GM23338 (cell line): ENCODE measurements at regions not wholly inside any gene's neighbourhood (a gene's known extent, or its start where the extent isn't known, plus 50 kb on each side); places are given as distances from the start of the nearest gene placed in this dataset.

Experiments
- ATAC-seq: fragments of 200-7000 bp; cut with Tn5 transposase; 3 replicates; pipeline ENCODE4 v1.9.1; 2020
- DNase-seq: peaks from one replicate; pipeline ENCODE4 v3.0.0-alpha.2; 2015; ENCODE audit warnings: low spot score
- H2AFZ ChIP-seq: fragments of 200-600 bp; sonication (generic); 2 replicates; pipeline ENCODE4 v1.8.0; 2016; ENCODE audit warnings: antibody characterized with exemption, mild to moderate bottlenecking, moderate library complexity
- H3F3A ChIP-seq: fragments of 200-600 bp; sonication (generic); replicated peaks from 2 replicates; pipeline ENCODE4 v1.8.0; 2017; ENCODE audit warnings: antibody characterized with exemption, mixed run types, low read depth
- H3K27ac ChIP-seq: fragments of 200-600 bp; sonication (generic); 2 replicates; pipeline ENCODE4 v1.6.1; 2016; ENCODE audit warnings: low read depth
- H3K27me3 ChIP-seq: fragments of 200-600 bp; sonication (generic); 2 replicates; pipeline ENCODE4 v1.8.0; 2016; ENCODE audit warnings: mild to moderate bottlenecking, mixed run types, moderate library complexity; ENCODE audit not compliant: insufficient read depth
- H3K36me3 ChIP-seq: fragments of 200-600 bp; sonication (generic); 2 replicates; pipeline ENCODE4 v1.8.0; 2016; ENCODE audit warnings: mild to moderate bottlenecking; ENCODE audit not compliant: insufficient read depth
- H3K4me1 ChIP-seq: fragments of 200-600 bp; sonication (generic); 2 replicates; pipeline ENCODE4 v1.8.0; 2016; ENCODE audit warnings: mild to moderate bottlenecking, moderate library complexity; ENCODE audit not compliant: insufficient read depth
- H3K4me2 ChIP-seq: fragments of 200-600 bp; sonication (generic); 2 replicates; pipeline ENCODE4 v1.7.1; 2017; ENCODE audit warnings: mixed run types
- H3K4me3 ChIP-seq: fragments of 200-600 bp; sonication (generic); 2 replicates; pipeline ENCODE4 v1.6.1; 2016; ENCODE audit warnings: mixed run types
- H3K79me2 ChIP-seq: fragments of 200-600 bp; sonication (generic); replicated peaks from 2 replicates; pipeline ENCODE4 v1.8.0; 2017; ENCODE audit warnings: mild to moderate bottlenecking; ENCODE audit not compliant: insufficient read depth
- H3K9me2 ChIP-seq: fragments of 200-600 bp; sonication (generic); 2 replicates; pipeline ENCODE4 v1.8.0; 2017; ENCODE audit not compliant: insufficient read depth
- H4K20me1 ChIP-seq: fragments of 200-600 bp; sonication (generic); replicated peaks from 2 replicates; pipeline ENCODE4 v1.8.0; 2017; ENCODE audit warnings: mild to moderate bottlenecking; ENCODE audit not compliant: insufficient read depth
- H3K27ac Mint-ChIP-seq: 2 replicates; pipeline ENCODE4 v1.8.0; 2020; ENCODE audit warnings: inconsistent platforms, mild to moderate bottlenecking, moderate library complexity, mixed read lengths
- H3K27me3 Mint-ChIP-seq: 3 replicates; pipeline ENCODE4 v1.8.0; 2022; ENCODE audit warnings: low read depth, mild to moderate bottlenecking, moderate library complexity, mixed read lengths, inconsistent platforms; ENCODE audit not compliant: insufficient read depth, poor library complexity
- H3K36me3 Mint-ChIP-seq: 3 replicates; pipeline ENCODE4 v1.8.0; 2021; ENCODE audit warnings: low read depth, mild to moderate bottlenecking, inconsistent platforms, moderate library complexity, mixed read lengths
- H3K4me1 Mint-ChIP-seq: 3 replicates; pipeline ENCODE4 v1.8.0; 2020; ENCODE audit warnings: mild to moderate bottlenecking, inconsistent platforms, mixed read lengths
- H3K4me3 Mint-ChIP-seq: 3 replicates; pipeline ENCODE4 v1.8.0; 2021; ENCODE audit warnings: moderate library complexity, mild to moderate bottlenecking, inconsistent platforms, mixed read lengths
- H3K9me3 Mint-ChIP-seq: 3 replicates; pipeline ENCODE4 v1.8.0; 2020; ENCODE audit warnings: moderate library complexity, mild to moderate bottlenecking, inconsistent platforms, mixed read lengths
- CREB1 ChIP-seq: fragments of 250-450 bp; sonication (Bioruptor Pico); IDR thresholded peaks from 2 replicates; pipeline ENCODE4 v1.5.0; 2020; ENCODE audit warnings: low read depth, mild to moderate bottlenecking, moderate library complexity
- EZH2 ChIP-seq: fragments of 200-600 bp; sonication (generic); IDR thresholded peaks from one replicate; pipeline ENCODE4 v1.8.0; 2017; ENCODE audit warnings: antibody characterized with exemption, mild to moderate bottlenecking, low read depth; ENCODE audit not compliant: unreplicated experiment
- EZH2phosphoT487 ChIP-seq: fragments of 200-600 bp; sonication (generic); IDR thresholded peaks from one replicate; pipeline ENCODE4 v1.8.1; 2018; ENCODE audit warnings: antibody characterized with exemption; ENCODE audit not compliant: unreplicated experiment
- JUNB ChIP-seq: IDR thresholded peaks from one replicate; pipeline ENCODE4 v1.6.1; 2016; ENCODE audit warnings: antibody characterized with exemption; ENCODE audit not compliant: unreplicated experiment
- POLR2AphosphoS5 ChIP-seq: IDR thresholded peaks from 2 replicates; pipeline ENCODE4 v1.6.1; 2016; ENCODE audit warnings: antibody characterized with exemption, low read depth
- ZNF114 ChIP-seq: fragments of 250-450 bp; sonication (Bioruptor Pico); IDR thresholded peaks from 2 replicates; pipeline ENCODE4 v1.5.0; 2020; ENCODE audit warnings: mild to moderate bottlenecking, moderate library complexity
- ZNF331 ChIP-seq: fragments of 250-450 bp; sonication (Bioruptor Pico); IDR thresholded peaks from 2 replicates; pipeline ENCODE4 v1.5.0; 2020; ENCODE audit warnings: low read depth, mild to moderate bottlenecking, moderate library complexity
- TF ChIP-seq, protein P1 (sequence below): IDR thresholded peaks from one replicate; pipeline ENCODE4 v1.6.1; 2018; ENCODE audit warnings: antibody characterized with exemption; ENCODE audit not compliant: unreplicated experiment
- TF ChIP-seq, protein P2 (sequence below): IDR thresholded peaks from 2 replicates; pipeline ENCODE4 v1.6.1; 2016; ENCODE audit warnings: antibody characterized with exemption
- TF ChIP-seq, protein P3 (sequence below), 2 experiments: fragments of 200-600 bp in 1 of 2; sonication (generic) in 1 of 2; conservative IDR thresholded peaks; 2 replicates each; pipeline versions ENCODE4 v1.5.1 to v1.6.1; 2016 to 2017; ENCODE audit warnings: antibody characterized with exemption in 2 of 2, low read depth in 2 of 2, mild to moderate bottlenecking in 2 of 2, moderate library complexity in 1 of 2

DNA sequence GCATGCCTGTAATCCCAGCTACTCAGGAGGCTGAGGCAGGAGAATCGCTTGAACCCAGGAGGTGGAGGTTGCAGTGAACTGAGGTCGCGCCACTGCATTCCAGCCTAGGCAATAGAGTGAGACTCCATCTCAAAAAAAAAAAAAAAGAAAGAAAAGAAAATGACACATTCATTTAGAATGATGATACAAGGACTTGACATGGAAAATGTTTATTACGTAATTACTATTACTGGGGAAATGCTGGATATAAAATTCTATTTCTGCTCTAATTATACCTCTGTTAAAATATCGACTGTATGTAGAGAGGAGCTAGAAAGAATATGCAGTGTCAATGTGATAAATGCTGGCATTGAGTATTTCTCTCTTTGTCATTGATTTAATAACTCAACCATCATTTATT, 54.7 kb upstream of the CTPS1 start:
- Histone ChIP-seq H3K27ac (no peak overlapping the region), H3K4me1 (no peaks in the 10 kb centered on the region), H2AFZ (no peak overlapping the region), H3K4me3 (no peak overlapping the region), H3F3A (no peaks in the 10 kb centered on the region), H4K20me1 (no peaks in the 10 kb centered on the region), H3K27me3 (no peaks in the 10 kb centered on the region), H3K9me2 (no peaks in the 10 kb centered on the region), H3K79me2 (no peaks in the 10 kb centered on the region), H3K36me3 (no peaks in the 10 kb centered on the region), H3K4me2 (no peak overlapping the region)
- ATAC-seq = no peak
- H3K27me3 Mint-ChIP-seq = peaks cover 6% of the 10 kb centered on the region
- no peaks in the 10 kb centered on the region for H3K9me3 Mint-ChIP-seq
- peaks cover 5% of the 10 kb centered on the region for H3K4me1 Mint-ChIP-seq
- no peaks in the 10 kb centered on the region for H3K36me3 Mint-ChIP-seq
- no peak overlapping the region; the same call in 2 of the 3 replicates for H3K4me3 Mint-ChIP-seq
- TF ChIP-seq, protein P1, sequence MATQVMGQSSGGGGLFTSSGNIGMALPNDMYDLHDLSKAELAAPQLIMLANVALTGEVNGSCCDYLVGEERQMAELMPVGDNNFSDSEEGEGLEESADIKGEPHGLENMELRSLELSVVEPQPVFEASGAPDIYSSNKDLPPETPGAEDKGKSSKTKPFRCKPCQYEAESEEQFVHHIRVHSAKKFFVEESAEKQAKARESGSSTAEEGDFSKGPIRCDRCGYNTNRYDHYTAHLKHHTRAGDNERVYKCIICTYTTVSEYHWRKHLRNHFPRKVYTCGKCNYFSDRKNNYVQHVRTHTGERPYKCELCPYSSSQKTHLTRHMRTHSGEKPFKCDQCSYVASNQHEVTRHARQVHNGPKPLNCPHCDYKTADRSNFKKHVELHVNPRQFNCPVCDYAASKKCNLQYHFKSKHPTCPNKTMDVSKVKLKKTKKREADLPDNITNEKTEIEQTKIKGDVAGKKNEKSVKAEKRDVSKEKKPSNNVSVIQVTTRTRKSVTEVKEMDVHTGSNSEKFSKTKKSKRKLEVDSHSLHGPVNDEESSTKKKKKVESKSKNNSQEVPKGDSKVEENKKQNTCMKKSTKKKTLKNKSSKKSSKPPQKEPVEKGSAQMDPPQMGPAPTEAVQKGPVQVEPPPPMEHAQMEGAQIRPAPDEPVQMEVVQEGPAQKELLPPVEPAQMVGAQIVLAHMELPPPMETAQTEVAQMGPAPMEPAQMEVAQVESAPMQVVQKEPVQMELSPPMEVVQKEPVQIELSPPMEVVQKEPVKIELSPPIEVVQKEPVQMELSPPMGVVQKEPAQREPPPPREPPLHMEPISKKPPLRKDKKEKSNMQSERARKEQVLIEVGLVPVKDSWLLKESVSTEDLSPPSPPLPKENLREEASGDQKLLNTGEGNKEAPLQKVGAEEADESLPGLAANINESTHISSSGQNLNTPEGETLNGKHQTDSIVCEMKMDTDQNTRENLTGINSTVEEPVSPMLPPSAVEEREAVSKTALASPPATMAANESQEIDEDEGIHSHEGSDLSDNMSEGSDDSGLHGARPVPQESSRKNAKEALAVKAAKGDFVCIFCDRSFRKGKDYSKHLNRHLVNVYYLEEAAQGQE = no peak
- no peak for TF ChIP-seq EZH2
- TF ChIP-seq, protein P2, sequence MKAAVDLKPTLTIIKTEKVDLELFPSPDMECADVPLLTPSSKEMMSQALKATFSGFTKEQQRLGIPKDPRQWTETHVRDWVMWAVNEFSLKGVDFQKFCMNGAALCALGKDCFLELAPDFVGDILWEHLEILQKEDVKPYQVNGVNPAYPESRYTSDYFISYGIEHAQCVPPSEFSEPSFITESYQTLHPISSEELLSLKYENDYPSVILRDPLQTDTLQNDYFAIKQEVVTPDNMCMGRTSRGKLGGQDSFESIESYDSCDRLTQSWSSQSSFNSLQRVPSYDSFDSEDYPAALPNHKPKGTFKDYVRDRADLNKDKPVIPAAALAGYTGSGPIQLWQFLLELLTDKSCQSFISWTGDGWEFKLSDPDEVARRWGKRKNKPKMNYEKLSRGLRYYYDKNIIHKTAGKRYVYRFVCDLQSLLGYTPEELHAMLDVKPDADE = no peak
- no peak for TF ChIP-seq ZNF331 (CRISPR knock-in tag)
- TF ChIP-seq POLR2AphosphoS5 = no peak
- no peak for TF ChIP-seq ZNF114 (CRISPR knock-in tag)
- TF ChIP-seq JUNB = no peak
- TF ChIP-seq CREB1 = no peak
- no peak for DNase-seq
- H3K27ac Mint-ChIP-seq = no peak overlapping the region

DNA sequence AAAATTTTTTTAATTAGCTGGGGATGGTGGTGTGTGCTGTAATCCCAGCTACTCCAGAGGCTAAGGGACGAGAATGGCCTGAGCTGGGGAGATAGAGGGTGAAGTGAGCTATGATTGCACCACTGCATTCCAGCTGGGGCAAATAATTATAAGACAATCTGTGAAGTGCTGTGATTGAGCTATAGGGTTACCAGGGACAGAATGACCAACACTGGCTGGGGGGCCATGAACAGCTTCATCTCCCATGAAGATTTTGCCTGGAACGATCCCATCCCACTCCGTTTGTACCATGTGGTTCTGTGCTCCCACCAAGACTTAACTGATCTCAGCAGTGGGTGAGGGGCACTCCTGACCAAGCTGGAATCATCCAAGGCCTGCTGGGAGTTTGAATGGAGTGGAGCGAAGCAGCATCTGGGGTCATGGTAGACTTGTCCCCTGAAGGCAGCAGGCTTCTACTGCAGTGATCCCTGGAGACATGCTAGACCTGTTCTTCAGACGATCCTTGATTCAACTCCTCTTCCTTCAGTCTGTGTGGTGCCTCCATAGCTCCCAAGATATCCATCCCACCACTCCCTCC, 53.6 kb upstream of the CTPS1 start:
- H3K36me3 Mint-ChIP-seq = no peaks in the 10 kb centered on the region
- TF ChIP-seq, protein P3, sequence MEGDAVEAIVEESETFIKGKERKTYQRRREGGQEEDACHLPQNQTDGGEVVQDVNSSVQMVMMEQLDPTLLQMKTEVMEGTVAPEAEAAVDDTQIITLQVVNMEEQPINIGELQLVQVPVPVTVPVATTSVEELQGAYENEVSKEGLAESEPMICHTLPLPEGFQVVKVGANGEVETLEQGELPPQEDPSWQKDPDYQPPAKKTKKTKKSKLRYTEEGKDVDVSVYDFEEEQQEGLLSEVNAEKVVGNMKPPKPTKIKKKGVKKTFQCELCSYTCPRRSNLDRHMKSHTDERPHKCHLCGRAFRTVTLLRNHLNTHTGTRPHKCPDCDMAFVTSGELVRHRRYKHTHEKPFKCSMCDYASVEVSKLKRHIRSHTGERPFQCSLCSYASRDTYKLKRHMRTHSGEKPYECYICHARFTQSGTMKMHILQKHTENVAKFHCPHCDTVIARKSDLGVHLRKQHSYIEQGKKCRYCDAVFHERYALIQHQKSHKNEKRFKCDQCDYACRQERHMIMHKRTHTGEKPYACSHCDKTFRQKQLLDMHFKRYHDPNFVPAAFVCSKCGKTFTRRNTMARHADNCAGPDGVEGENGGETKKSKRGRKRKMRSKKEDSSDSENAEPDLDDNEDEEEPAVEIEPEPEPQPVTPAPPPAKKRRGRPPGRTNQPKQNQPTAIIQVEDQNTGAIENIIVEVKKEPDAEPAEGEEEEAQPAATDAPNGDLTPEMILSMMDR (conservative IDR thresholded peaks at IDR 0.05; ENCODE audit: low read depth in 2 of 2) = no peak
- TF ChIP-seq CREB1 (no peak), POLR2AphosphoS5 (no peak), JUNB (no peak), ZNF331 (CRISPR knock-in tag) (no peak), EZH2phosphoT487 (no peak), EZH2 (no peak), ZNF114 (CRISPR knock-in tag) (no peak)
- TF ChIP-seq, protein P2 = no peak
- TF ChIP-seq, protein P1 = no peak
- no peak for DNase-seq
- peaks cover 5% of the 10 kb centered on the region for H3K4me1 Mint-ChIP-seq
- Histone ChIP-seq H3K27ac (no peak overlapping the region), H3K9me2 (no peaks in the 10 kb centered on the region), H3K4me1 (no peaks in the 10 kb centered on the region), H2AFZ (no peak overlapping the region), H4K20me1 (no peaks in the 10 kb centered on the region), H3K4me3 (no peak overlapping the region), H3K4me2 (no peak overlapping the region), H3K27me3 (no peaks in the 10 kb centered on the region), H3F3A (no peaks in the 10 kb centered on the region), H3K36me3 (no peaks in the 10 kb centered on the region), H3K79me2 (no peaks in the 10 kb centered on the region)
- H3K9me3 Mint-ChIP-seq = no peaks in the 10 kb centered on the region
- no peak overlapping the region for H3K4me3 Mint-ChIP-seq
- ATAC-seq = no peak
- no peak overlapping the region for H3K27ac Mint-ChIP-seq
- peaks cover 4% of the 10 kb centered on the region for H3K27me3 Mint-ChIP-seq
